ENCODE measurements at regions not wholly inside any gene's neighbourhood (a gene's known extent, or its start where the extent isn't known, plus 50 kb on each side); places are given as distances from the start of the nearest gene placed in this dataset.

DNA sequence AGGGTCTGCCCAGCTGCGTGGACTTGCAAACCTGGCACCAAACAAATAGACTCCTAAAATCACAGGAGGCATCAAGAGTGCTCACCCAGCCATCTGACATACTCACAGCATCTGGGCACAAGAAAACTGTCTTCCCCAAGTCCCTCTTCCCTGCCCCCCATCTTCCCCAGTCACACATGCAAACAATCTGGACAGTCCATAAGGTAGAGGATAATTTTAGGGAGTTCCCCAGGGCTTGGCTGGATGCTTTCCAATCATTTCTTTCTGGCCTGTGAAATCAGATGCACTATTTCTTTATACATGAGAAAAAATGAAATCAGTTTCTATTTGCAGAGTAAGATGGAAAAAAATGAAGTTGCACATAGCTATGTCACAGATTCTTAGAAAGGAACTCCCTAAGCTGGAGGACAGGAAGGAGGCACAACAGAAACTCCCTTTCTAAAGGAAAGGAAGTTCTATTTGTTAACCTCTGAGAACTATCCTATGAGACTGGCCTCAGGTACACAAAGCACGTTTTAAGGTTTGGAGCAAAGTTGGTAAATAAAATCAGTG lies 342.3 kb downstream of the HNRNPD start:
- DNase-seq (ENCODE audit: low read depth) = no peak

- DNase-seq (ENCODE audit: low read depth) = no peak
Measured at GRCh38 chr4:82017680-82018079, 356.1 kb downstream of the HNRNPD start.

DNA sequence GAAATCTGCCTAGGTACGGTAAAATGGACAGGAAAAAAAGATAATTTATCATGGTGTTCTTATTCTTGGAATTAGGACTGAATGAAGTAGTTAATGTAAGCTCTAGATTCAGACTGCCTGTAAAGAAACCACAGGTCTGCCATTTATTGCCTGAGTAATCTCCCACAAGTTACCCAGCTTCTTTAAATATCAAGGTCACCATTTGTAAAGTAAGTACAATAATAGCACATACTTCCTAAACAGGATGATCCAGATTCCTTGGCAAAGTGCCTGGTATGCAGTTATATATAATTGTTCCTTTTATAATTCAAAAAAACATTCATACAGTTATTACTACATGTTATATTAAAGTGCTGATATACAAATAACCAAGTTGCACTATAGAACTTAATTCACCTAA lies 368.6 kb downstream of the HNRNPD start:
- DNase-seq (ENCODE audit: low read depth) = no peak

GRCh38 chr4:81997313-81997712 lies 376.5 kb downstream of the HNRNPD start:
- no peak for DNase-seq (ENCODE audit: low read depth)

DNA sequence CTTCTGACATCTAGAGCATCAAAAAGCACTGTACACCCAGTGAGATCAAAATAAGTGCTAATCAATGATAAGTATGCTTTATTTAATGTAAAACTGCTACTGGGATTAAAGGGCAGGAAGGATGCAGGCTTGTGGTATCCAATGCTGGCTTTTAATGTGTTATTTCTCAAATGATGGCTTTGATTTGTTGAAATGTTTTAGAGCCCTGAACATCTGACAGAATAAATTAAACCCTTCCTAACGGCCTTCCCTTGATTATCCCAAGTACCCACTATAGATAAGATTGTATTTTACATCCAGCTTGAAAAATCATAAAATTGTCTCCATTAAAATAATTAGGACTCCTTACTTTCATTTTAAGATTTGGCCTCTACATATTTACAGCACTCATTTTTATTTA lies 382.9 kb downstream of the HNRNPD start:
- no peak for DNase-seq (ENCODE audit: low read depth)

- DNase-seq (ENCODE audit: low read depth) = no peak
Measured at GRCh38 chr4:81990211-81990610, 383.6 kb downstream of the HNRNPD start.

- no peak for DNase-seq (ENCODE audit: low read depth)
Measured at GRCh38 chr4:81989202-81989601, 384.6 kb downstream of the HNRNPD start.

DNA sequence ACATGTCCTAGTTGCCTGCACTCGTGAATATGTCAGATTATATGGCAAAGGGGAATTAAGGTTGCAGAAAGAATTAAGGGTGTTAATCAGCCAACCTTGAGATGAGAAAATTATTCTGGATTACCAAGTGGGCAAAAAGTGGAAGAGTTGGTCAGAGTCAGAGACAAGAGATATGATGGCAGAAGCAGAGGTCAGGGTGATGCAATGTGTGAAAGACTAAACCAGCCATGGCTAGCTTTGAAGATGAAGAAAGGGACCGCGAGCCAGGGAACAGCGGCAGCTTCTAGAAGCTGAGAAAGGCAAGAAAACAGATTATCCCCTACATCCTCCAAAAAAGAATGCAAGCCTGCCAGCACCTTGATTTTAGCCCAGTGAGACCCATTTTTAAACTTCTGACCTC lies 385.6 kb downstream of the HNRNPD start:
- no peak for DNase-seq (ENCODE audit: low read depth)

GRCh38 chr4:81984746-81985145 lies 389.0 kb downstream of the HNRNPD start:
- DNase-seq (ENCODE audit: low read depth) = no peak

DNA sequence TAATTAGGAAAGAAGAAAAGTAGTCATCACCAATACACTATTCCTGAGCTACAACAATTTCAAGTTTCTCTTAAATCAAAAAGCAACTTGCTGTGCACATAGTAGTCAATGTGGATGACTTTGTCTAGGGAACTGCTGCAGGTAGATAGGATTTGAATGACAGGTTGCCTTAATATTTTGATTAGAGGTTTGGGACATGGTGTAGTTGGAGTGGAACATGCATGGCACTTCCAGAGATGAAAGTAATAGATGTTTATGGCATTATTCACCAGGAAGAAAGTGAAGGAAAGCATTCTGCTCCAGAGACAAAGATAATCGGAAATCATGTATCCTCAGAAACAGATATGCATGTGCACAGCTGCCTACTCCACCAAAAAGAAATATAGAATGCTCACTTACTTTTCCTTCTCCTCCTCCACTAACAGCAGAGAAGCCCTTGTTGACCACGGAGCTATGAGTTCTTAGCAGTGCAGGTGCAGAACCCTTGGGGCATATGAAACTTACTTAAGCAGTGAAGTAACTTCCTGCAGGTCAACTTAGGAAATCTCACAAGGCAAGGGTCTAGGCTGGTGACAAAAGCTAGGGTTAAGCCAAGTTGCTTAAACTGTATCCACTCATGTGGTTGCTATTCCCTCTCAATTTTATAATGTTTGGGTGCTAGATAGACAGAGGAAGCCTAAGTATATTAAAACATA lies 390.8 kb downstream of the HNRNPD start:
- DNase-seq (ENCODE audit: low read depth) = no peak

GRCh38 chr4:81981218-81981617 lies 392.6 kb downstream of the HNRNPD start:
- no peak for DNase-seq (ENCODE audit: low read depth)

GRCh38 chr4:81974523-81974922 lies 399.3 kb downstream of the HNRNPD start:
- no peak for DNase-seq (ENCODE audit: low read depth)

- DNase-seq (ENCODE audit: low read depth) = no peak
Measured at GRCh38 chr4:81971637-81972381, 402.0 kb downstream of the HNRNPD start.

DNA sequence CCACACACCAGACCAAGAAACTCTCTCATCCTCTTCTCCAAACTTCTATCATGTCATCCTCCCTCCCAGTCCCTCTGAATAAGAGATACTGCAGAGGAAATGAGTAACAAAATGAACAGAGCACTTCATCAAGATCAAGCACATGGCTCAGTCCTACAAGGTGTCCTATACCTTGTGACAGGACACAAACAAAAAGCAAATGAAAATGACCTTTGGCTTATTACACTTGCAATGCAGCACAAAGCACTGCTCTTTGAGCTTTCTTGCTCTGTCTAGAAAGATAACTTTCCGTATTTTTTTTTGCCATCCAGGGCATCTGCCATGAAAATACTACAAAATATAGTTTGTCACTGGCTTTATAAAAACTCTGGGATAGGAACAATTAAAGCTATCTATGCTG lies 402.7 kb downstream of the HNRNPD start:
- no peak for DNase-seq (ENCODE audit: low read depth)

DNA sequence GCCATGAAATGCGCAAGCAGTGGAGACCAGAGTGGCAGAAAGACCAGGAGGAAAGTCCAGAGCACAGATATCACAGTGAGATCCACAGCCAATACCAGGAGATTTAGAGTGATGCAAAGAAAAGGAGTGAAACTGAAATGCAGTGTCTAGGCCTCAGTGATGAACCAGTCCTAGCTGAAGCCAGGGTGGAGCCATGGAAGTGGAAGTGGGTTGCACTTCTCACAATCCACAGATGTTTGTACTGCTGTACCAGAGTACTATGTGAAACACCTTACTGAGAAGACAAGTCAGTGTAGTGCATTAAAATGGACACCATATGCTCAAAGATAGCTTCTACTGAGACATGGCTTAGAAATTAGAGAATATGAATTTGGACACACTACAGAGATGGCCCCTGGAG lies 403.3 kb downstream of the HNRNPD start:
- no peak for DNase-seq (ENCODE audit: low read depth)

GRCh38 chr4:81966676-81967075 lies 407.1 kb downstream of the HNRNPD start:
- DNase-seq (ENCODE audit: low read depth) = no peak

DNA sequence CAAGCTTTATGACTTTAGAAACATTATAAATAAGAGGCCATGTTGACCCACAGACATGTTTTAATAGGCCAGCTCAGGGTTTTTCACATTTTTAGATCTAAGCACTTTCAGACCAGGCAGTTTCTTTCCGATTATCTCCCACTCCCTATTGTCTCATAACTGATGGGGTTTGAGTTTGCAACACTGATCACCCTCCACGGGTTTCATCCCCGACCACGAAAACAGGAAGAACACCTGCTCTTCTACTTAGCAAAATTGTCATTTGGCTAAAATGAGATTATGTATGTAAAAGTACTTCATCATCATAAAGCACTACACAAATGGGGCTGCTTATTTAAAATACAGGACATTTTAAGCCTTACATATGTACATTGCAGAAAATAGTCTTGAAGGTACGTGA lies 407.9 kb downstream of the HNRNPD start:
- DNase-seq (ENCODE audit: low read depth) = no peak

DNA sequence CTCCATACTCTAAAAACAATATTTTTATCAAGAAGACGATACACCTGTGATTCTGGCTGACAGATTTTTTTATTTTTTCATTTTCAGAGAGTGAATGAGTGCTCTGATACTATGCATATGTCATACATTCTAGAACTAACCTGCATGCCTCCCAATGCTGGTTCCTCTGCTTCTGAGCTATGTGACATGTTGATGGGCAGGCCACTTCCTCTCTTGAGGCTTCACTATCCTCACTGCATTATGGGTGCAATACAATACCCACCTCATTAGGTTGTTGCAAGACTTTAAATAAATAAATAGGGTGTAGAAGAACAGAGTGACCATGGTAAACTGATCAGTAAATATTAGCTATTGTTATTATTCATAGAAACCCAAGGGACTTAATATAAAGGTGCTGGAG lies 408.3 kb downstream of the HNRNPD start:
- no peak for DNase-seq (ENCODE audit: low read depth)

GRCh38 chr4:81963763-81964020 lies 410.1 kb downstream of the HNRNPD start:
- no peak for DNase-seq (ENCODE audit: low read depth)

DNA sequence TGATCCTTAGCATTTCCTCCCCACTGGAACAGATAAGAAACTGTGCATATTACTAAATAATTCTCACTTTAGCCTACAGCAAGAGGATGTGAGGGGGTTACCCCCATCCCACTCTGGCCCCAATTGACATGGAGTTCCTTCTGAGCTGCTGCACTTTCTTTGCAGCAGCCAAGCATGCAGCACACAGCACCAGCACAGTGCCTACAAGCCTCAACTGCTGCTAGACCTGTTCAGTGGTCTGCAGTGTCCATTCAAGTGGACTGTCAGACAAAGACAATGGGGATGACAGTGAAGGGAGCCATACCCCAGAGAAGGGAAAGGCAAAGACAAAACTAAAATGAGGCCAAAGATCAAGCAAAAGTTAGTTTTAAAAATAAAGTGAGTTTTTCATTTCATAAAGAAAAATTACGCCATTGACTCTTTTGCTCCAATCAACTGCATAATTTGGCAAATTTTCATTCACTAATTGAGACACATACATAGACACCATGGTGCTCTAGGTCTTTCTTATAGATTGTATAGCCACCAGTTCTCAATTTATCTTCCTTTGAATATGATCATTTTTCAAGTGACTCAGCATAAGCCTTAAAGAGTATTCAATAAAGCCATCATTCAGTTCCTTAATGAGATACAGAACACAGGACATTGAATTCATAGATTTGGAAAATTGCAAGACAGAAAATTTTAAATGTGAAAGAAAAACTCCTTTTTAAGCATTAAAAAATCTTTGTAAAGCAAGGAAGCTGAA lies 410.6 kb downstream of the HNRNPD start:
- no peak for DNase-seq (ENCODE audit: low read depth)

- DNase-seq (ENCODE audit: low read depth) = no peak
Measured at GRCh38 chr4:81960961-81961360, 412.8 kb downstream of the HNRNPD start.

- DNase-seq (ENCODE audit: low read depth) = no peak
Measured at GRCh38 chr4:81954271-81954670, 419.5 kb downstream of the HNRNPD start.

DNA sequence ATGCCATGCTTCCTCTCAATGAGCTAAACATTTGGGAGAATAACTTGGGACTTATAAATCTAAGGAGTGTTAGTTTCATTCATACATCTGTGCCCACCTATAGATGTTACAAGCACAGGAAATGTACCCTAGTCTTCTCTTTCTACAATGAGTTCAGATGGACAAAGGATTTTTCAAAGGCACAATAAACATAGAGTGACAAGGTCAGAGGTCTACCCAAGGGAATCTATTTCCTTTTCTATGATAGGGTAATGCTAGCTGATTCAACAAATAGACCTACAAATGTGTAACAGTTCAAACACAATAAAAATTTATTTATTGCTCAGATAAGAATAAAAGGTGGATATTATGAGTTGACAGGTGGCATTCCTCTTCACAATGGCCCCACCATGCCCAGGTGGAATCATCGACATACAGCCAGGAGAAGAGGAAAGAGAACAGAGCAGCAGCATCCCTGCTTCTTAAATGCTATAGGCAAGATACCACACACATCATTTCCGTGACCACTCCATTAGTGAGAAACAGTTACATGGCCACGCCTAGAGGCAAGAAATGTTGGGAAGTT lies 421.8 kb downstream of the HNRNPD start:
- DNase-seq (ENCODE audit: low read depth) = no peak
